ENCODE measurements at regions not wholly inside any gene's neighbourhood (a gene's known extent, or its start where the extent isn't known, plus 50 kb on each side); places are given as distances from the start of the nearest gene placed in this dataset.

- H3K27me3 Mint-ChIP-seq (ENCODE audit: insufficient read depth), result peaks cover 2% of the 10 kb centered on the region; the same call in 1 of the 2 replicates
- no peak overlapping the region for H3K4me3 Mint-ChIP-seq
- TF ChIP-seq CTCF (IDR thresholded peaks at IDR 0.05), result no peak
- H3K4me1 Mint-ChIP-seq (ENCODE audit: low read depth), result no peaks in the 10 kb centered on the region
- H3K36me3 Mint-ChIP-seq (ENCODE audit: low read depth), result no peaks in the 10 kb centered on the region
- H3K27ac Mint-ChIP-seq, result no peak overlapping the region
- no peak for DNase-seq
- peaks cover 55% of the 10 kb centered on the region for H3K9me3 Mint-ChIP-seq
Measured at GRCh38 chr17:33962857-33963655, 292.0 kb upstream of the CCL2 start.

GRCh38 chr17:33964344-33964979 lies 290.6 kb upstream of the CCL2 start:
- Mint-ChIP-seq H3K27me3 (ENCODE audit: insufficient read depth) (peaks cover 2% of the 10 kb centered on the region; the same call in 1 of the 2 replicates), H3K9me3 (peaks cover 58% of the 10 kb centered on the region), H3K4me1 (ENCODE audit: low read depth) (no peaks in the 10 kb centered on the region), H3K36me3 (ENCODE audit: low read depth) (no peaks in the 10 kb centered on the region), H3K27ac (no peak overlapping the region), H3K4me3 (no peak overlapping the region)
- no peak for DNase-seq
- TF ChIP-seq CTCF (IDR thresholded peaks at IDR 0.05), result no peak

GRCh38 chr17:33966410-33967059 lies 288.6 kb upstream of the CCL2 start:
- no peak overlapping the region for H3K27ac Mint-ChIP-seq

GRCh38 chr17:33967608-33968349 lies 287.3 kb upstream of the CCL2 start:
- H3K27me3 Mint-ChIP-seq (ENCODE audit: insufficient read depth), result peaks cover 2% of the 10 kb centered on the region
- no peak for TF ChIP-seq CTCF (IDR thresholded peaks at IDR 0.05)
- no peak overlapping the region for H3K4me3 Mint-ChIP-seq
- H3K36me3 Mint-ChIP-seq (ENCODE audit: low read depth), result no peaks in the 10 kb centered on the region
- no peak overlapping the region for H3K27ac Mint-ChIP-seq
- no peak for DNase-seq
- H3K9me3 Mint-ChIP-seq, result peaks cover 45% of the 10 kb centered on the region
- no peaks in the 10 kb centered on the region for H3K4me1 Mint-ChIP-seq (ENCODE audit: low read depth)

More at GRCh38 chr17:33966410-33967059, 288.6 kb upstream of the CCL2 start:
- no peak overlapping the region for H3K4me3 Mint-ChIP-seq
- no peak for TF ChIP-seq CTCF (IDR thresholded peaks at IDR 0.05)
- peaks cover 2% of the 10 kb centered on the region for H3K27me3 Mint-ChIP-seq (ENCODE audit: insufficient read depth)
- H3K36me3 Mint-ChIP-seq (ENCODE audit: low read depth), result no peaks in the 10 kb centered on the region
- H3K4me1 Mint-ChIP-seq (ENCODE audit: low read depth), result no peaks in the 10 kb centered on the region
- no peak for DNase-seq
- H3K9me3 Mint-ChIP-seq, result peaks cover 45% of the 10 kb centered on the region

GRCh38 chr17:33968350-33969044 lies 286.6 kb upstream of the CCL2 start:
- DNase-seq, result no peak
- Mint-ChIP-seq H3K4me3 (no peak overlapping the region), H3K9me3 (peaks cover 47% of the 10 kb centered on the region), H3K27ac (no peak overlapping the region), H3K4me1 (ENCODE audit: low read depth) (no peaks in the 10 kb centered on the region), H3K36me3 (ENCODE audit: low read depth) (no peaks in the 10 kb centered on the region; the same call in 1 of the 2 replicates), H3K27me3 (ENCODE audit: insufficient read depth) (no peaks in the 10 kb centered on the region; the same call in none of the 2 replicates)
- TF ChIP-seq CTCF (IDR thresholded peaks at IDR 0.05), result no peak
